ENCODE measurements at regions not wholly inside any gene's neighbourhood (a gene's known extent, or its start where the extent isn't known, plus 50 kb on each side); places are given as distances from the start of the nearest gene placed in this dataset.

DNA sequence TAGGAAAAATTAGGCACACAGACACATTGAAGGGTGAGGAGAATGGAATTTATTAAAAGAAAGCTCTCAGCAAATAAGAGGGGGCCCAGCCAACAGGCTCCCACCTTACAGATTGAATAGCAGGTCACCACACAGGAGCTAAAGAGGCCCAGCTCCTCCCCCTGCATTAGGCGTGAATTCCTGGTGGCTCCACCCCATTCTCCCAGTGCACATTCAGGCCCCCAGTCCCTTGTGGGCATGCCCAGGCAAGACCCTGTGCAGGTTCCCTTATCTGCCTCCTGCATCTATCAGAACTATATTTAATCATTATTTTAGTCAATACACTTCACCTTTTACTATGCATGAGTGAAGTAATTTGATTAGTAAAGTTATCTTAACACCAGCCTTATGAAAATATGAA lies 856.3 kb upstream of the NDST4 start:
- Histone ChIP-seq H3K27me3 (ENCODE audit: insufficient read depth) (no peaks in the 10 kb centered on the region), H3F3A (replicated peaks; ENCODE audit: low read depth) (no peaks in the 10 kb centered on the region), H4K20me1 (replicated peaks; ENCODE audit: insufficient read depth) (no peaks in the 10 kb centered on the region), H3K4me2 (no peak overlapping the region), H3K36me3 (ENCODE audit: insufficient read depth) (no peaks in the 10 kb centered on the region), H3K79me2 (replicated peaks; ENCODE audit: insufficient read depth) (no peaks in the 10 kb centered on the region), H2AFZ (no peak overlapping the region), H3K4me1 (ENCODE audit: insufficient read depth) (peaks cover 11% of the 10 kb centered on the region; the same call in 1 of the 2 replicates), H3K9me2 (ENCODE audit: insufficient read depth) (no peaks in the 10 kb centered on the region), H3K27ac (ENCODE audit: low read depth) (no peak overlapping the region), H3K4me3 (no peak overlapping the region)
- H3K27ac Mint-ChIP-seq: no peak overlapping the region
- ATAC-seq (no peak), DNase-seq (ENCODE audit: low spot score) (peak; percentile 18)
- no peak overlapping the region for H3K4me3 Mint-ChIP-seq
- peaks cover 13% of the 10 kb centered on the region; the same call in 2 of the 3 replicates for H3K9me3 Mint-ChIP-seq
- peaks cover 2% of the 10 kb centered on the region for H3K27me3 Mint-ChIP-seq (ENCODE audit: insufficient read depth, low read depth, poor library complexity)
- H3K36me3 Mint-ChIP-seq (ENCODE audit: low read depth): peaks cover 24% of the 10 kb centered on the region
- TF ChIP-seq, protein P1, sequence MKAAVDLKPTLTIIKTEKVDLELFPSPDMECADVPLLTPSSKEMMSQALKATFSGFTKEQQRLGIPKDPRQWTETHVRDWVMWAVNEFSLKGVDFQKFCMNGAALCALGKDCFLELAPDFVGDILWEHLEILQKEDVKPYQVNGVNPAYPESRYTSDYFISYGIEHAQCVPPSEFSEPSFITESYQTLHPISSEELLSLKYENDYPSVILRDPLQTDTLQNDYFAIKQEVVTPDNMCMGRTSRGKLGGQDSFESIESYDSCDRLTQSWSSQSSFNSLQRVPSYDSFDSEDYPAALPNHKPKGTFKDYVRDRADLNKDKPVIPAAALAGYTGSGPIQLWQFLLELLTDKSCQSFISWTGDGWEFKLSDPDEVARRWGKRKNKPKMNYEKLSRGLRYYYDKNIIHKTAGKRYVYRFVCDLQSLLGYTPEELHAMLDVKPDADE (IDR thresholded peaks at IDR 0.05): no peak
- TF ChIP-seq EZH2 (IDR thresholded peaks at IDR 0.05; ENCODE audit: low read depth, unreplicated experiment) (no peak), CREB1 (CRISPR knock-in tag; IDR thresholded peaks at IDR 0.05; ENCODE audit: low read depth) (no peak), ZNF114 (CRISPR knock-in tag; IDR thresholded peaks at IDR 0.05) (no peak), ZNF331 (CRISPR knock-in tag; IDR thresholded peaks at IDR 0.05; ENCODE audit: low read depth) (no peak), JUNB (IDR thresholded peaks at IDR 0.05; ENCODE audit: unreplicated experiment) (no peak), EZH2phosphoT487 (IDR thresholded peaks at IDR 0.05; ENCODE audit: unreplicated experiment) (no peak), POLR2AphosphoS5 (IDR thresholded peaks at IDR 0.05; ENCODE audit: low read depth) (no peak), NANOG (IDR thresholded peaks at IDR 0.05; ENCODE audit: borderline replicate concordance) (no peak)
- TF ChIP-seq, protein P2, sequence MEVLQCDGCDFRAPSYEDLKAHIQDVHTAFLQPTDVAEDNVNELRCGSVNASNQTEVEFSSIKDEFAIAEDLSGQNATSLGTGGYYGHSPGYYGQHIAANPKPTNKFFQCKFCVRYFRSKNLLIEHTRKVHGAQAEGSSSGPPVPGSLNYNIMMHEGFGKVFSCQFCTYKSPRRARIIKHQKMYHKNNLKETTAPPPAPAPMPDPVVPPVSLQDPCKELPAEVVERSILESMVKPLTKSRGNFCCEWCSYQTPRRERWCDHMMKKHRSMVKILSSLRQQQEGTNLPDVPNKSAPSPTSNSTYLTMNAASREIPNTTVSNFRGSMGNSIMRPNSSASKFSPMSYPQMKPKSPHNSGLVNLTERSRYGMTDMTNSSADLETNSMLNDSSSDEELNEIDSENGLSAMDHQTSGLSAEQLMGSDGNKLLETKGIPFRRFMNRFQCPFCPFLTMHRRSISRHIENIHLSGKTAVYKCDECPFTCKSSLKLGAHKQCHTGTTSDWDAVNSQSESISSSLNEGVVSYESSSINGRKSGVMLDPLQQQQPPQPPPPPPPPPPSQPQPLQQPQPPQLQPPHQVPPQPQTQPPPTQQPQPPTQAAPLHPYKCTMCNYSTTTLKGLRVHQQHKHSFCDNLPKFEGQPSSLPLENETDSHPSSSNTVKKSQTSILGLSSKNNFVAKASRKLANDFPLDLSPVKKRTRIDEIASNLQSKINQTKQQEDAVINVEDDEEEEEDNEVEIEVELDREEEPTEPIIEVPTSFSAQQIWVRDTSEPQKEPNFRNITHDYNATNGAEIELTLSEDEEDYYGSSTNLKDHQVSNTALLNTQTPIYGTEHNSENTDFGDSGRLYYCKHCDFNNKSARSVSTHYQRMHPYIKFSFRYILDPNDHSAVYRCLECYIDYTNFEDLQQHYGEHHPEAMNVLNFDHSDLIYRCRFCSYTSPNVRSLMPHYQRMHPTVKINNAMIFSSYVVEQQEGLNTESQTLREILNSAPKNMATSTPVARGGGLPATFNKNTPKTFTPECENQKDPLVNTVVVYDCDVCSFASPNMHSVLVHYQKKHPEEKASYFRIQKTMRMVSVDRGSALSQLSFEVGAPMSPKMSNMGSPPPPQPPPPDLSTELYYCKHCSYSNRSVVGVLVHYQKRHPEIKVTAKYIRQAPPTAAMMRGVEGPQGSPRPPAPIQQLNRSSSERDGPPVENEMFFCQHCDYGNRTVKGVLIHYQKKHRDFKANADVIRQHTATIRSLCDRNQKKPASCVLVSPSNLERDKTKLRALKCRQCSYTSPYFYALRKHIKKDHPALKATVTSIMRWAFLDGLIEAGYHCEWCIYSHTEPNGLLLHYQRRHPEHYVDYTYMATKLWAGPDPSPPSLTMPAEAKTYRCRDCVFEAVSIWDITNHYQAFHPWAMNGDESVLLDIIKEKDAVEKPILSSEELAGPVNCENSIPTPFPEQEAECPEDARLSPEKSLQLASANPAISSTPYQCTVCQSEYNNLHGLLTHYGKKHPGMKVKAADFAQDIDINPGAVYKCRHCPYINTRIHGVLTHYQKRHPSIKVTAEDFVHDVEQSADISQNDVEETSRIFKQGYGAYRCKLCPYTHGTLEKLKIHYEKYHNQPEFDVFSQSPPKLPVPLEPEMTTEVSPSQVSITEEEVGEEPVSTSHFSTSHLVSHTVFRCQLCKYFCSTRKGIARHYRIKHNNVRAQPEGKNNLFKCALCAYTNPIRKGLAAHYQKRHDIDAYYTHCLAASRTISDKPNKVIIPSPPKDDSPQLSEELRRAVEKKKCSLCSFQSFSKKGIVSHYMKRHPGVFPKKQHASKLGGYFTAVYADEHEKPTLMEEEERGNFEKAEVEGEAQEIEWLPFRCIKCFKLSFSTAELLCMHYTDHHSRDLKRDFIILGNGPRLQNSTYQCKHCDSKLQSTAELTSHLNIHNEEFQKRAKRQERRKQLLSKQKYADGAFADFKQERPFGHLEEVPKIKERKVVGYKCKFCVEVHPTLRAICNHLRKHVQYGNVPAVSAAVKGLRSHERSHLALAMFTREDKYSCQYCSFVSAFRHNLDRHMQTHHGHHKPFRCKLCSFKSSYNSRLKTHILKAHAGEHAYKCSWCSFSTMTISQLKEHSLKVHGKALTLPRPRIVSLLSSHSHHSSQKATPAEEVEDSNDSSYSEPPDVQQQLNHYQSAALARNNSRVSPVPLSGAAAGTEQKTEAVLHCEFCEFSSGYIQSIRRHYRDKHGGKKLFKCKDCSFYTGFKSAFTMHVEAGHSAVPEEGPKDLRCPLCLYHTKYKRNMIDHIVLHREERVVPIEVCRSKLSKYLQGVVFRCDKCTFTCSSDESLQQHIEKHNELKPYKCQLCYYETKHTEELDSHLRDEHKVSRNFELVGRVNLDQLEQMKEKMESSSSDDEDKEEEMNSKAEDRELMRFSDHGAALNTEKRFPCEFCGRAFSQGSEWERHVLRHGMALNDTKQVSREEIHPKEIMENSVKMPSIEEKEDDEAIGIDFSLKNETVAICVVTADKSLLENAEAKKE (CRISPR knock-in tag; IDR thresholded peaks at IDR 0.05): no peak
- TF ChIP-seq, protein P3, sequence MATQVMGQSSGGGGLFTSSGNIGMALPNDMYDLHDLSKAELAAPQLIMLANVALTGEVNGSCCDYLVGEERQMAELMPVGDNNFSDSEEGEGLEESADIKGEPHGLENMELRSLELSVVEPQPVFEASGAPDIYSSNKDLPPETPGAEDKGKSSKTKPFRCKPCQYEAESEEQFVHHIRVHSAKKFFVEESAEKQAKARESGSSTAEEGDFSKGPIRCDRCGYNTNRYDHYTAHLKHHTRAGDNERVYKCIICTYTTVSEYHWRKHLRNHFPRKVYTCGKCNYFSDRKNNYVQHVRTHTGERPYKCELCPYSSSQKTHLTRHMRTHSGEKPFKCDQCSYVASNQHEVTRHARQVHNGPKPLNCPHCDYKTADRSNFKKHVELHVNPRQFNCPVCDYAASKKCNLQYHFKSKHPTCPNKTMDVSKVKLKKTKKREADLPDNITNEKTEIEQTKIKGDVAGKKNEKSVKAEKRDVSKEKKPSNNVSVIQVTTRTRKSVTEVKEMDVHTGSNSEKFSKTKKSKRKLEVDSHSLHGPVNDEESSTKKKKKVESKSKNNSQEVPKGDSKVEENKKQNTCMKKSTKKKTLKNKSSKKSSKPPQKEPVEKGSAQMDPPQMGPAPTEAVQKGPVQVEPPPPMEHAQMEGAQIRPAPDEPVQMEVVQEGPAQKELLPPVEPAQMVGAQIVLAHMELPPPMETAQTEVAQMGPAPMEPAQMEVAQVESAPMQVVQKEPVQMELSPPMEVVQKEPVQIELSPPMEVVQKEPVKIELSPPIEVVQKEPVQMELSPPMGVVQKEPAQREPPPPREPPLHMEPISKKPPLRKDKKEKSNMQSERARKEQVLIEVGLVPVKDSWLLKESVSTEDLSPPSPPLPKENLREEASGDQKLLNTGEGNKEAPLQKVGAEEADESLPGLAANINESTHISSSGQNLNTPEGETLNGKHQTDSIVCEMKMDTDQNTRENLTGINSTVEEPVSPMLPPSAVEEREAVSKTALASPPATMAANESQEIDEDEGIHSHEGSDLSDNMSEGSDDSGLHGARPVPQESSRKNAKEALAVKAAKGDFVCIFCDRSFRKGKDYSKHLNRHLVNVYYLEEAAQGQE (IDR thresholded peaks at IDR 0.05; ENCODE audit: unreplicated experiment): no peak
- TF ChIP-seq, protein P4, sequence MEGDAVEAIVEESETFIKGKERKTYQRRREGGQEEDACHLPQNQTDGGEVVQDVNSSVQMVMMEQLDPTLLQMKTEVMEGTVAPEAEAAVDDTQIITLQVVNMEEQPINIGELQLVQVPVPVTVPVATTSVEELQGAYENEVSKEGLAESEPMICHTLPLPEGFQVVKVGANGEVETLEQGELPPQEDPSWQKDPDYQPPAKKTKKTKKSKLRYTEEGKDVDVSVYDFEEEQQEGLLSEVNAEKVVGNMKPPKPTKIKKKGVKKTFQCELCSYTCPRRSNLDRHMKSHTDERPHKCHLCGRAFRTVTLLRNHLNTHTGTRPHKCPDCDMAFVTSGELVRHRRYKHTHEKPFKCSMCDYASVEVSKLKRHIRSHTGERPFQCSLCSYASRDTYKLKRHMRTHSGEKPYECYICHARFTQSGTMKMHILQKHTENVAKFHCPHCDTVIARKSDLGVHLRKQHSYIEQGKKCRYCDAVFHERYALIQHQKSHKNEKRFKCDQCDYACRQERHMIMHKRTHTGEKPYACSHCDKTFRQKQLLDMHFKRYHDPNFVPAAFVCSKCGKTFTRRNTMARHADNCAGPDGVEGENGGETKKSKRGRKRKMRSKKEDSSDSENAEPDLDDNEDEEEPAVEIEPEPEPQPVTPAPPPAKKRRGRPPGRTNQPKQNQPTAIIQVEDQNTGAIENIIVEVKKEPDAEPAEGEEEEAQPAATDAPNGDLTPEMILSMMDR (conservative IDR thresholded peaks at IDR 0.05; ENCODE audit: low read depth in 2 of 2): no peak
- H3K4me1 Mint-ChIP-seq: peaks cover 21% of the 10 kb centered on the region

All from GM23338 (cell line).